HG03196 (cell line): ENCODE measurements at regions not wholly inside any gene's neighbourhood (a gene's known extent, or its start where the extent isn't known, plus 50 kb on each side); places are given as distances from the start of the nearest gene placed in this dataset.
"Not testable (repeated sequence)": the region's sequence is repeated elsewhere in the genome, so short reads cannot be mapped to it uniquely, and the experiment has no call there.

Experiments
- ATAC-seq: cut with Tn5 transposase; IDR thresholded peaks from one replicate; pipeline ENCODE4 v1.9.1; 2021; ENCODE audit not compliant: unreplicated experiment

- ATAC-seq, result no peak
Observed at GRCh38 chr6:147958683-147959082, 384.0 kb upstream of the SASH1 start.

- ATAC-seq, result no peak
Observed at GRCh38 chr6:147961481-147962141, 381.0 kb upstream of the SASH1 start.

DNA sequence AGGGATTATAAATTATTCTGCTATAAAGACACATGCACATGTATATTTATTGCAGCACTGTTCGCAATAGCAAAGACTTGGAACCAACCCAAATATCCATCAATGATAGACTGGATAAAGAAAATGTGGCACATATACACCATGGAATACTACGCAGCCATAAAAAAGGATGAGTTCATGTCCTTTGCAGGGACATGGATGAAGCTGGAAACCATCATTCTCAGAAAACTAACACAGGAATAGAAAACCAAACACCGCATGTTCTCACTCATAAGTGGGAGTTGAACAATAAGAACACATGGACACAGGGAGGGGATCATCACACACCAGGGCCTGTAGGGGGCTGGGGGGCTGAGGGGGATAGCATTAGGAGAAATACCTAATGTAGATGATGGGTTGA is 377.2 kb upstream of the SASH1 start:
- ATAC-seq, result not testable (repeated sequence)

DNA sequence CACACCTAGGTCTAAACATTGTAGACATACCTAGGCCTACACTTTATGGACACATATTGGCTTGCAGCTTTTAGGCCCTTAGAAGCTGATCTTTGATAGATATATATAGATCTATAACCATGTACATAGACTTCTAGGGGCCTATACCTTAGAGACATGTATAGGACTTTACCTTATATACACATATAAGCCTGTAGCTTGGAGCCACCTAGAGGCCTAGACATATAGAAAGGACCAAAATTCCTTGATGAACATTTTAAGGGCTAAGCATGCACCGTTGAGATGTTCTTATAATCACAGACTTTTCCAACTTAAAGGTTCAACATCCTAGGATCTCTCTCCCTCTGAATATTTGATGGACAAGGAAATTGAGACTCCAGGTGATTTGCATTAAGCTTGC is 371.7 kb upstream of the SASH1 start:
- no peak for ATAC-seq

DNA sequence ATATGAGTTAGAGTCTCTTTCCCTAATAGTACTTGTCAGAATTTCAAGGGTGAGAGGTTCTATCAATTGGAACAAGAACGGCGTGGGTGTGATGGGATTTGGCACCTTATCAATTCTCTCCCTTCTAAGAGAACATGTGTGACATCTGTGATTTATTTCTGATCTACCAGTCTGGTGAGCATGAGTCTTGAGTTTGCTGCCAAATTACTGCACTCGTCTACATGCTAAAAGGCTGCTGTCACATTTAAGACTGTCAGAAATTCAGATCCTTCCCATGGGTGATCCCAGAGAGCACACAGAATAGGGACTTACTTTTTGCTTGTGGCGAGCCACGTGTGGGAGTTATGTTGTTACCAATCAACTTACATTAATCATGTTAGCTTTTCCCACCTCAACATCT is 370.2 kb upstream of the SASH1 start:
- no peak for ATAC-seq

- ATAC-seq, result no peak
Observed at GRCh38 chr6:147973806-147974205, 368.8 kb upstream of the SASH1 start.

GRCh38 chr6:147974376-147974775 is 368.3 kb upstream of the SASH1 start:
- no peak for ATAC-seq

GRCh38 chr6:147977851-147978465 is 364.7 kb upstream of the SASH1 start:
- no peak for ATAC-seq

GRCh38 chr6:147979966-147980365 is 362.7 kb upstream of the SASH1 start:
- no peak for ATAC-seq

DNA sequence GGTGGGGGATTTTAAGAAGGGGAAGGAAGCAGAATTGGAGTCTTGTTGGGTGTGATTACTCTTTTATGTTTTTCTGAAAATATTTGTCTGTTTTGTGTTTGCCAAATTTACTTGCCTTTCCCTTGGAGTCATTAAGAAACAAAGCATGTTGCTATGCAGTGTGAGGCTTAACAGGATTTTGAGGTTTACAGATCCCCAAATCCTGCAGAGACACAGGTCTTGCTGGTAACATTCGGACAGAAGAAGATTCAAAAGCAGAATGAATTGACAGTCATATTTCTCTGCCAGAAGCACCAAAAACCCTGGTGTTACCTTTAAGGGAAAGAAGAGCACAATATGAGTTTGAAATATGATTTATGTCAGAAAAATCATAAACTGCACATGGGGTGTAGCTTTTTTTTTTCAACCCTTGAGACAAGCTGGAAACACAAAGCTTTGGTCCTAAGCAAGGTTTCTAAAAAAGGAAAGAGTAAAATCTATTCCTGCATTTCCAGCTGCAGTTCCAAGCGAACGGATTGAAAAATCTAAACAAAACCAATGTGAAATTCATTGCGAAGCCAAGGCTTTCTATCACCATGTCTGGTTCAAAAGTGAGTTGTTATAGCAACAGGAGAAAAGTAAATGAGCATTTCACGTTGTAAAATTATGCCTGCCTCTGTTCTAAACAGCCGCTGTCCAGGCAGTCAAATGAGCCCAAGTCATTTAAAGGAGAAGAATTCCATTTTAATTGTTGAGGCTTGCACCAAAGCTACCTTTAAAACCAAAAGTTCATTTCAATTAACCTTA is 358.9 kb upstream of the SASH1 start:
- ATAC-seq, result no peak

- no peak for ATAC-seq
Observed at GRCh38 chr6:147986846-147987245, 355.8 kb upstream of the SASH1 start.

DNA sequence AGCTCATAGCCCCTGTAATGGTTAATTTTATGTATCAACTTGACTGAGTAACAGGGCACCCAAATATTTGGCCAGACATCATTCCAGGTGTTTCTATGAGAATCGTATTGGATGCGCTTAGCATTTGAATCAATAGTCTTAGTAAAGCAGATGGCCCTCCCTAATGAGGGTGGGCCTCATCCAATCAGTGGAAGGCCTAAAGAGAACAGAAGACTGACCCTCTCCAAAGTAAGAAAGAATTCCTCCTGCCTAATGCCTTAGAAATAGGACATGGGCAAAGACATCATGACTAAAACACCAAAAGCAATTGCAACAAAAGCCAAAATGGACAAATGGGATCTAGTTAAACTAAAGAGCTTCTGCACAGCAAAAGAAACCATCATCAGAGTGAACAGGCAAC is 352.5 kb upstream of the SASH1 start:
- ATAC-seq, result no peak

GRCh38 chr6:147991961-147992360 is 350.7 kb upstream of the SASH1 start:
- ATAC-seq, result no peak

- ATAC-seq, result no peak
Observed at GRCh38 chr6:147999001-147999540, 343.6 kb upstream of the SASH1 start.

GRCh38 chr6:148001844-148002642 is 340.6 kb upstream of the SASH1 start:
- ATAC-seq, result no peak

DNA sequence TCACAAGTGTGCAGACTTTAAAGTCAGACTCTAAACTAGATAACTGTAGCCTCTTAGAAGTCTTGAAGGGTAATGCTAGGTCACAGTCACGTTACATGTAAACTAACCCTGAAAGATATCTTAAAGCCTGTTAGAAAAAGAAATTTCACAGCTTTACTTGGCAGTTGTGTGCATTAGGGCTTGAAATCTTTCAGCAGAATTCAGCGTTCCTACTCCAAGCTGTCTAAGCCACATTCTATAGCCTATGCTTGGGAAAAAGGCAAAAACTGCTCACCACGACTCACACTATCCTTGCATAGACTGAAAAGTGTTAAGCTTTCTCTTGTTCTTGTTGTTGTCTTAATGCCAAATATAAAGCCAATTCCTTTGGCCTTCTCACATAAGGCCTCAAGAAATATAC is 338.0 kb upstream of the SASH1 start:
- no peak for ATAC-seq

DNA sequence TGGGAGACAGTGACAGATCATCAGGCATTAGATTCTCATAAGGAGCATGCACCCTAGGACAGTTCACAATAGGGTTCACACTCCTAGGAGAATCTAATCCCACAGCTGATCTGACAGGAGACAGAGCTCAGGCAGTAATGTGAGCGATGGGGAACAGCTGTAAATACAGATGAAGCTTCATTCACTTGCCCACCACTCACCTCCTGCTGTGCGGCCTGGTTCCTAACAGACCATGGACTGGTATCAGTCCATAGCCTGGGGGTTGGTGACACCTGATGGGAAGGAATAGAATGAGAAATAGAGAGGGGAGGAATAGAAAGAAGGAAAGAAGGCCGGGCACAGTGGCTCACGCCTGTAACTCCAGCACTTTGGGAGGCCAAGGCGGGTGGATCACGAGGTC is 336.8 kb upstream of the SASH1 start:
- ATAC-seq, result no peak

GRCh38 chr6:148010516-148010915 is 332.1 kb upstream of the SASH1 start:
- ATAC-seq, result not testable (repeated sequence)

- ATAC-seq, result no peak
Observed at GRCh38 chr6:148016013-148016412, 326.6 kb upstream of the SASH1 start.

DNA sequence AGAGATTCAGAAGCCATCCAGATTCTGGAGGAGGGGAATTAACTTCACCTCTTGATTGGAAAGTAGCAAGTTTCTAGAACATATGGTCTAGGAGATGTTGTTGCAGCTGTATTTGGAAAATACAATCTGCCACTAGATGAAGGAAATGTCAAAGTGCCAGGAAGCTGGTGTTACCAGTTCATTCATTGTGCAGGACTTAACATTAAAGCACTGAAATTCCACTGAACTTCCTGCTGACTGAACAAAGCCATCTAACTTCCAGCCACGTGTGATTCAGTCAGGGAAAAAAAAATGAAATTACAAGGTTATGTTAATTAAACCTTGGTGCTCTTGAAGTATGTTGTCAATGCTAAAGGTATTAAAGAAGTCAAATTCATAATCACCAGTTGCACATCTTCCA is 321.5 kb upstream of the SASH1 start:
- no peak for ATAC-seq

- no peak for ATAC-seq
Observed at GRCh38 chr6:148021699-148022098, 320.9 kb upstream of the SASH1 start.
